CD4-positive, alpha-beta memory T cell (primary cell): ENCODE measurements at regions not wholly inside any gene's neighbourhood (a gene's known extent, or its start where the extent isn't known, plus 50 kb on each side); places are given as distances from the start of the nearest gene placed in this dataset.

Experiments used
- CTCF ChIA-PET: fragments of 350-600 bp; sonication (Branson Sonifier 250); formaldehyde crosslinking; loops from one replicate; lab custom pipeline; 2021; ENCODE audit warnings: inconsistent platforms; ENCODE audit not compliant: partially characterized antibody; lab: Charles Lee
- POLR2A ChIA-PET: fragments of 350-600 bp; sonication (Branson Sonifier 250); formaldehyde crosslinking; loops from one replicate; lab custom pipeline; 2021; ENCODE audit not compliant: partially characterized antibody; lab: Charles Lee
- DNase-seq, 5 donors: peaks; one replicate each; pipeline versions ENCODE4 v3.0.0 to v3.0.0-alpha.2; 2020 to 2022; ENCODE audit warnings: mixed read lengths in 1 of 5
- H3K27ac ChIP-seq: one replicate; pipeline ENCODE4 v1.7.0; 2013; ENCODE audit warnings: low read depth, low read length
- H3K27me3 ChIP-seq: 2 replicates; pipeline ENCODE4 v1.7.0; 2013; ENCODE audit warnings: mild to moderate bottlenecking, low read length, moderate library complexity; ENCODE audit not compliant: insufficient read depth
- H3K36me3 ChIP-seq: 2 replicates; pipeline ENCODE4 v1.7.0; 2013; ENCODE audit warnings: mild to moderate bottlenecking, low read length, moderate library complexity; ENCODE audit not compliant: insufficient read depth
- H3K4me1 ChIP-seq: 2 replicates; pipeline ENCODE4 v1.7.0; 2013; ENCODE audit warnings: mild to moderate bottlenecking, low read length, moderate library complexity; ENCODE audit not compliant: insufficient read depth
- H3K4me3 ChIP-seq, 2 donors: one replicate each; pipeline ENCODE4 v1.7.0; 2013; ENCODE audit warnings: low read length in 2 of 2, mild to moderate bottlenecking in 1 of 2
- H3K9me3 ChIP-seq, 2 donors: one replicate each; pipeline ENCODE4 v1.7.0; 2013; ENCODE audit warnings: low read length in 2 of 2, control low read depth in 1 of 2; ENCODE audit not compliant: control insufficient read depth in 1 of 2
- H3K27ac Mint-ChIP-seq, 7 donors: one replicate each; pipeline ENCODE4 v1.8.0; 2020 to 2021; ENCODE audit warnings: mixed read lengths in 7 of 7, mild to moderate bottlenecking in 6 of 7, inconsistent platforms in 3 of 7, moderate library complexity in 3 of 7
- H3K27me3 Mint-ChIP-seq, 2 donors: one replicate each; pipeline ENCODE4 v1.8.0; 2020 to 2021; ENCODE audit warnings: mixed read lengths in 2 of 2
- H3K36me3 Mint-ChIP-seq, 2 donors: one replicate each; pipeline ENCODE4 v1.8.0; 2020 to 2021; ENCODE audit warnings: mixed read lengths in 2 of 2, inconsistent platforms in 1 of 2, mild to moderate bottlenecking in 1 of 2
- H3K4me1 Mint-ChIP-seq, 4 donors: one replicate each; pipeline ENCODE4 v1.8.0; 2020 to 2021; ENCODE audit warnings: mixed read lengths in 4 of 4, mild to moderate bottlenecking in 1 of 4
- H3K4me3 Mint-ChIP-seq, 8 donors: one replicate each; pipeline ENCODE4 v1.8.0; 2020 to 2021; ENCODE audit warnings: mixed read lengths in 8 of 8, mild to moderate bottlenecking in 7 of 8, moderate library complexity in 6 of 8, inconsistent platforms in 3 of 8
- H3K9me3 Mint-ChIP-seq, 8 donors: one replicate each; pipeline ENCODE4 v1.8.0; 2020 to 2021; ENCODE audit warnings: mixed read lengths in 8 of 8, mild to moderate bottlenecking in 5 of 8, inconsistent platforms in 3 of 8, moderate library complexity in 1 of 8
- intact Hi-C: fragments of 100-400 bp; cut with micrococcal nuclease; formaldehyde crosslinking; loops from one replicate; pipeline ENCODE4 v1.15.1; 2023

DNA sequence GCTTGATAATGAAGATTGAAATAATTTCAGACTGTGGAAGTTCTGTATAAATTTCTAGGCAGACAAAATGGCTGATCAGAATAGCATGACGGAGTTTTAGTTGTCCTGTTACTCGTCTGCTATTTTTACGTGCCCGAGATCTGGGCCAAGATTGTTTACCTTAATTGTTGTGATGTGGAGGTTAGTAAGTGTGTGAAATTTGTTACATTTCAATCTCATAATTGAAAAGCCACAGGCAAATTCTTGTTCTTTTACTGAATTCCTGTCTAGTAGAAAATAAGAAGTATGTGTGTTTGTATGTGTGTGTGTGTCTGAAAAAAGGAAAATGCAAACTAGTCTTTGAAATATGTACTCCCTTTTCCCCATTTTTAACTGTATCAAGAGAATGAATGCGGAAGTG, 115.2 kb downstream of the UTRN start:
- peaks cover 0 to 16% (median 5%) of the 10 kb centered on the region in 8 donors for H3K9me3 Mint-ChIP-seq
- no peak for DNase-seq
- H3K4me3 ChIP-seq: no peak overlapping the region
- H3K27me3 ChIP-seq: no peaks in the 10 kb centered on the region
- H3K27ac Mint-ChIP-seq: peak overlapping the region in 1 of 7 donors; percentile 49
- no peak overlapping the region for H3K27ac ChIP-seq
- peaks cover 36 to 72% (median 58%) of the 10 kb centered on the region in 4 donors for H3K4me1 Mint-ChIP-seq
- ChIA-PET CTCF (no interaction called here), POLR2A (no interaction called here)
- no peaks in the 10 kb centered on the region for H3K4me1 ChIP-seq
- intact Hi-C loops: no loop called here
- H3K4me3 Mint-ChIP-seq: peak overlapping the region in 1 of 8 donors; percentile 16
- H3K27me3 Mint-ChIP-seq: no peaks in the 10 kb centered on the region
- H3K36me3 ChIP-seq: peaks cover 7% of the 10 kb centered on the region
- H3K36me3 Mint-ChIP-seq: peaks cover 61 to 63% of the 10 kb centered on the region in 2 donors
- peaks cover 2 to 6% of the 10 kb centered on the region in 2 donors for H3K9me3 ChIP-seq

GRCh38 chr6:144401736-144402733, 116.9 kb downstream of the UTRN start:
- peak overlapping the region in 2 of 7 donors; percentile 44 to 79 for H3K27ac Mint-ChIP-seq
- POLR2A ChIA-PET: no interaction called here
- intact Hi-C loops: no loop called here
- Histone ChIP-seq H3K4me1 (no peaks in the 10 kb centered on the region), H3K36me3 (peaks cover 7% of the 10 kb centered on the region), H3K27ac (no peak overlapping the region), H3K9me3 (peaks cover 2 to 6% of the 10 kb centered on the region in 2 donors), H3K4me3 (no peak overlapping the region), H3K27me3 (no peaks in the 10 kb centered on the region)
- peaks cover 39 to 75% (median 56%) of the 10 kb centered on the region in 4 donors for H3K4me1 Mint-ChIP-seq
- H3K4me3 Mint-ChIP-seq: no peak overlapping the region
- peaks cover 55 to 59% of the 10 kb centered on the region in 2 donors for H3K36me3 Mint-ChIP-seq
- no peaks in the 10 kb centered on the region for H3K27me3 Mint-ChIP-seq
- peaks cover 0 to 10% (median 3%) of the 10 kb centered on the region in 8 donors for H3K9me3 Mint-ChIP-seq
- DNase-seq: no peak
- CTCF ChIA-PET: no interaction called here

DNA sequence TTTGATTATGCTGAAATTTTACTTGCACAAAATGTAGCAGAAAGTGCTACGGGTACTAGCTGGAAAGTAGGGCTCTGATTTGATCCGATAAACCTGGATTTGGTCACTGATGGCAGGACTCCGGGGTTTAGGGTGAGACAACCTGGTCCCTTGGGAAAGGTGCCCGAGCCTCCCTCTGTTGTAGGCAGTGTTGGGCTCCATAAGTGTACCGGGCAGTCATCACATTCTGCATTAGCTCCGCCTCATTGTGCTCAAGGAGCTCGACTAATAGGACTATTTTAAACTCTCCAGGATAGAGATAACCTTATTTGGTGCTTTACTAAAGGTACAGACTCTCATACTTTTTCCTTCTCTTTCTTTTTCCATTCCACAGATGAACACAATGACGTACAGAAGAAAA, 117.6 kb downstream of the UTRN start:
- peaks cover 43 to 81% (median 60%) of the 10 kb centered on the region in 4 donors for H3K4me1 Mint-ChIP-seq
- ChIA-PET POLR2A (no interaction called here), CTCF (no interaction called here)
- H3K36me3 ChIP-seq: peaks cover 7% of the 10 kb centered on the region
- H3K4me3 Mint-ChIP-seq: no peak overlapping the region
- intact Hi-C loops: no loop called here
- H3K27me3 ChIP-seq: no peaks in the 10 kb centered on the region
- peaks cover 53 to 55% of the 10 kb centered on the region in 2 donors for H3K36me3 Mint-ChIP-seq
- no peak overlapping the region for H3K4me3 ChIP-seq
- H3K9me3 ChIP-seq: peaks cover 2 to 4% of the 10 kb centered on the region in 2 donors
- no peak overlapping the region for H3K27ac ChIP-seq
- H3K9me3 Mint-ChIP-seq: peaks cover 0 to 6% (median 3%) of the 10 kb centered on the region in 8 donors
- H3K27me3 Mint-ChIP-seq: no peaks in the 10 kb centered on the region
- no peaks in the 10 kb centered on the region for H3K4me1 ChIP-seq
- peak overlapping the region in 1 of 7 donors; percentile 68 for H3K27ac Mint-ChIP-seq
- no peak for DNase-seq

- Mint-ChIP-seq H3K4me1 (peaks cover 41 to 85% (median 61%) of the 10 kb centered on the region in 4 donors), H3K36me3 (peaks cover 39 to 41% of the 10 kb centered on the region in 2 donors), H3K4me3 (no peak overlapping the region), H3K27me3 (no peaks in the 10 kb centered on the region), H3K9me3 (peaks cover 0 to 2% (median 0%) of the 10 kb centered on the region in 8 donors), H3K27ac (peak overlapping the region in 3 of 7 donors; percentile 6 to 53 (median 50))
- H3K27me3 ChIP-seq: no peaks in the 10 kb centered on the region
- H3K9me3 ChIP-seq: no peaks in the 10 kb centered on the region
- CTCF ChIA-PET: no interaction called here
- DNase-seq: no peak
- intact Hi-C loops: no loop called here
- H3K36me3 ChIP-seq: peaks cover 7% of the 10 kb centered on the region
- H3K27ac ChIP-seq: no peak overlapping the region
- POLR2A ChIA-PET: no interaction called here
- peaks cover 12% of the 10 kb centered on the region for H3K4me1 ChIP-seq
- H3K4me3 ChIP-seq: no peak overlapping the region
Observed at GRCh38 chr6:144405163-144405562, 120.0 kb downstream of the UTRN start.

DNA sequence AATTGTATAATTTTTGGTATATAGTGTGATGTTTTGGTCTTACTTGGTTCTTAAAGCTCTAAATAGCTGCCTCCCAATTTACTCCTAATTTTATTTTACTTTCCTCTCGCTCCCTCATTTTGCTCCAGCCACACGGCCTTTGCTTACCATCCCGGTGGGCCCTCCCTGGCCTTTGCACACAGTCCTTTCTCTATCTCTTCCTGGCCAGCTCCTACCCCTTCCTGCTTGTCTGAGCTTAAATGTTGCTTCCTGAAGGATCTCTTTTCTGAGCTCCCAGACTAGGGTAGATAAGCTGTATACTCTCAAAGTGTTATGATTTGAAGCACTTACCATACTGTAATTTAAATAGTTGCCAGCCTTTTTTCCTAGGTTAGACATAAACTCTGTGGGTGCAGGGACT, 121.7 kb downstream of the UTRN start:
- H3K27me3 ChIP-seq: no peaks in the 10 kb centered on the region
- POLR2A ChIA-PET: interaction anchor here (1.0 to 2.2 kb wide), 2 partner anchors 8 to 63 kb away, joined by 3 to 6 read pairs; no protein-coding TSS in a partner anchor
- Mint-ChIP-seq H3K27me3 (no peaks in the 10 kb centered on the region), H3K27ac (peak overlapping the region in 3 of 7 donors; percentile 31 to 80 (median 37)), H3K4me3 (no peak overlapping the region), H3K9me3 (peaks cover 0 to 2% (median 0%) of the 10 kb centered on the region in 8 donors), H3K36me3 (peaks cover 39 to 40% of the 10 kb centered on the region in 2 donors), H3K4me1 (peaks cover 47 to 91% (median 66%) of the 10 kb centered on the region in 4 donors)
- intact Hi-C loops: no loop called here
- peaks cover 23% of the 10 kb centered on the region for H3K4me1 ChIP-seq
- no peak overlapping the region for H3K27ac ChIP-seq
- no peak overlapping the region for H3K4me3 ChIP-seq
- no peaks in the 10 kb centered on the region for H3K9me3 ChIP-seq
- DNase-seq: no peak
- CTCF ChIA-PET: interaction anchor here (1.3 to 1.6 kb wide), 2 partner anchors 33 to 190 kb away, joined by 4 read pairs; no protein-coding TSS in a partner anchor
- H3K36me3 ChIP-seq: peaks cover 7% of the 10 kb centered on the region

- H3K27ac ChIP-seq: no peak overlapping the region
- no peak overlapping the region for H3K4me3 ChIP-seq
- H3K4me3 Mint-ChIP-seq: no peak overlapping the region
- ChIA-PET CTCF (interaction anchor here (1.4 kb wide), 2 partner anchors 24 to 122 kb away, joined by 3 read pairs; no protein-coding TSS in a partner anchor), POLR2A (no interaction called here)
- intact Hi-C loops: no loop called here
- peaks cover 4% of the 10 kb centered on the region for H3K36me3 ChIP-seq
- no peaks in the 10 kb centered on the region for H3K9me3 ChIP-seq
- H3K27ac Mint-ChIP-seq: peak overlapping the region in 4 of 7 donors; percentile 6 to 75 (median 32)
- H3K4me1 ChIP-seq: peaks cover 33% of the 10 kb centered on the region
- DNase-seq: no peak
- no peaks in the 10 kb centered on the region for H3K27me3 Mint-ChIP-seq
- H3K27me3 ChIP-seq: no peaks in the 10 kb centered on the region
- H3K9me3 Mint-ChIP-seq: peaks cover 0 to 2% (median 0%) of the 10 kb centered on the region in 8 donors
- peaks cover 46 to 90% (median 66%) of the 10 kb centered on the region in 4 donors for H3K4me1 Mint-ChIP-seq
- H3K36me3 Mint-ChIP-seq: peaks cover 31 to 32% of the 10 kb centered on the region in 2 donors
Observed at GRCh38 chr6:144408161-144408560, 123.0 kb downstream of the UTRN start.

DNA sequence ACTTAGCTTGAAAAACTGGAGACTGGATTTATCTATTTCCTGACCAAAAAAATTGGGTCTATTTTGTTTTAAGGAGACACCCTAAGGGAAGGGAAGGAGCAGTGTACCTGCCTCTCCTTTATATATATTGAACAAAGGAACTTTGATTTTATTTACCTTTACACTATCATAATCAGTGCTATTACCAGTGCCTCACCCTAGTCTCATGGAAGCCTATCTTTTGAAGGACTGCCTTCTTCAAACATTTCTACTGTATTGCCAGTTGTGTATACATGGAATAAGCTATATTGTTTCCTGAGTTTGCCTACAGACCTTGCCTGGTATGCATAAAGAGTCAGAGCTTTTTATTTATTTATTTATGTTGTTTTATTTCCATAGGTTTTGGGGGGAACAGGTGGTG, 124.9 kb downstream of the UTRN start:
- Mint-ChIP-seq H3K27ac (peak overlapping the region in 2 of 7 donors; percentile 12 to 43), H3K4me1 (peaks cover 43 to 81% (median 57%) of the 10 kb centered on the region in 4 donors), H3K27me3 (no peaks in the 10 kb centered on the region), H3K36me3 (peaks cover 16 to 17% of the 10 kb centered on the region in 2 donors), H3K9me3 (peaks cover 0 to 2% (median 0%) of the 10 kb centered on the region in 8 donors), H3K4me3 (peak overlapping the region in 1 of 8 donors; percentile 30)
- intact Hi-C loops: loop anchor here (5.0 kb wide), 1 partner anchor 58 kb away; no protein-coding TSS in a partner anchor
- Histone ChIP-seq H3K27ac (no peak overlapping the region), H3K9me3 (no peaks in the 10 kb centered on the region), H3K27me3 (no peaks in the 10 kb centered on the region), H3K4me1 (peaks cover 39% of the 10 kb centered on the region), H3K4me3 (no peak overlapping the region), H3K36me3 (no peaks in the 10 kb centered on the region)
- ChIA-PET CTCF (no interaction called here), POLR2A (interaction anchor here (0.7 to 1.4 kb wide), 2 partner anchors 67 to 124 kb away, joined by 3 read pairs; no protein-coding TSS in a partner anchor)
- no peak for DNase-seq
